ENCODE measurements at regions not wholly inside any gene's neighbourhood (a gene's known extent, or its start where the extent isn't known, plus 50 kb on each side); places are given as distances from the start of the nearest gene placed in this dataset.
"Not testable (repeated sequence)": the region's sequence is repeated elsewhere in the genome, so short reads cannot be mapped to it uniquely, and the experiment has no call there.

GRCh38 chr7:67916571-67917436 is 920.2 kb downstream of the TYW1 start:
- WGBS, 3 donors: 34 to 51% (median 37%) methylated on average over 9 of the region's 9 CpGs
- FAIRE-seq: no peak

GRCh38 chr7:67917437-67917755 is 920.8 kb downstream of the TYW1 start:
- FAIRE-seq: no peak
- DNase-seq: no peak
- Histone ChIP-seq H3K4me3 (ENCODE audit: low read depth in 1 of 3, low read length in 3 of 3) (no peak overlapping the region), H3K27me3 (ENCODE audit: control insufficient read depth in 3 of 3, insufficient read depth in 3 of 3, low read length in 3 of 3) (no peaks in the 10 kb centered on the region), H3K27ac (ENCODE audit: low read depth in 1 of 3, low read length in 2 of 3) (no peak overlapping the region), H3K4me1 (ENCODE audit: control insufficient read depth in 3 of 3, insufficient read depth in 2 of 3, low read depth in 1 of 3, low read length in 2 of 3) (no peaks in the 10 kb centered on the region), H3K36me3 (ENCODE audit: control insufficient read depth in 3 of 3, insufficient read depth in 2 of 3, low read depth in 1 of 3, low read length in 3 of 3) (no peaks in the 10 kb centered on the region), H3K9me3 (ENCODE audit: control insufficient read depth in 2 of 2, insufficient read depth in 1 of 2, low read depth in 1 of 2, low read length in 1 of 2) (peaks cover 0 to 5% of the 10 kb centered on the region in 2 donors)
- WGBS, 3 donors: 75 to 86% (median 80%) methylated on average over 3 of the region's 3 CpGs

More at GRCh38 chr7:67916571-67917436, 920.2 kb downstream of the TYW1 start:
- H3K4me1 ChIP-seq (ENCODE audit: control insufficient read depth in 3 of 3, insufficient read depth in 2 of 3, low read depth in 1 of 3, low read length in 2 of 3): no peaks in the 10 kb centered on the region
- DNase-seq: no peak
- H3K9me3 ChIP-seq (ENCODE audit: control insufficient read depth in 2 of 2, insufficient read depth in 1 of 2, low read depth in 1 of 2, low read length in 1 of 2): peaks cover 0 to 5% of the 10 kb centered on the region in 2 donors
- H3K4me3 ChIP-seq (ENCODE audit: low read depth in 1 of 3, low read length in 3 of 3): no peak overlapping the region
- H3K27me3 ChIP-seq (ENCODE audit: control insufficient read depth in 3 of 3, insufficient read depth in 3 of 3, low read length in 3 of 3): no peaks in the 10 kb centered on the region
- H3K27ac ChIP-seq (ENCODE audit: low read depth in 1 of 3, low read length in 2 of 3): no peak overlapping the region
- H3K36me3 ChIP-seq (ENCODE audit: control insufficient read depth in 3 of 3, insufficient read depth in 2 of 3, low read depth in 1 of 3, low read length in 3 of 3): no peaks in the 10 kb centered on the region

- H3K4me1 ChIP-seq (ENCODE audit: control insufficient read depth in 3 of 3, insufficient read depth in 2 of 3, low read depth in 1 of 3, low read length in 2 of 3): no peaks in the 10 kb centered on the region
- no peak overlapping the region for H3K4me3 ChIP-seq (ENCODE audit: low read depth in 1 of 3, low read length in 3 of 3)
- H3K9me3 ChIP-seq (ENCODE audit: control insufficient read depth in 2 of 2, insufficient read depth in 1 of 2, low read depth in 1 of 2, low read length in 1 of 2): peaks cover 0 to 7% of the 10 kb centered on the region in 2 donors
- H3K36me3 ChIP-seq (ENCODE audit: control insufficient read depth in 3 of 3, insufficient read depth in 2 of 3, low read depth in 1 of 3, low read length in 3 of 3): no peaks in the 10 kb centered on the region
- H3K27ac ChIP-seq (ENCODE audit: low read depth in 1 of 3, low read length in 2 of 3): no peak overlapping the region
- no peaks in the 10 kb centered on the region for H3K27me3 ChIP-seq (ENCODE audit: control insufficient read depth in 3 of 3, insufficient read depth in 3 of 3, low read length in 3 of 3)
- no peak for FAIRE-seq
- no peak for DNase-seq
- WGBS, 3 donors: 59 to 82% (median 76%) methylated on average over 4 of the region's 4 CpGs
Observed at GRCh38 chr7:67918158-67918557, 921.5 kb downstream of the TYW1 start.

- H3K36me3 ChIP-seq (ENCODE audit: control insufficient read depth in 3 of 3, insufficient read depth in 2 of 3, low read depth in 1 of 3, low read length in 3 of 3): no peaks in the 10 kb centered on the region
- 82 to 86% (median 84%) methylated on average over 3 of the region's 3 CpGs for WGBS, 3 donors
- no peaks in the 10 kb centered on the region for H3K27me3 ChIP-seq (ENCODE audit: control insufficient read depth in 3 of 3, insufficient read depth in 3 of 3, low read length in 3 of 3)
- no peaks in the 10 kb centered on the region for H3K4me1 ChIP-seq (ENCODE audit: control insufficient read depth in 3 of 3, insufficient read depth in 2 of 3, low read depth in 1 of 3, low read length in 2 of 3)
- peaks cover 0 to 5% of the 10 kb centered on the region in 2 donors for H3K9me3 ChIP-seq (ENCODE audit: control insufficient read depth in 2 of 2, insufficient read depth in 1 of 2, low read depth in 1 of 2, low read length in 1 of 2)
- no peak for DNase-seq
- no peak overlapping the region for H3K4me3 ChIP-seq (ENCODE audit: low read depth in 1 of 3, low read length in 3 of 3)
- no peak for FAIRE-seq
- H3K27ac ChIP-seq (ENCODE audit: low read depth in 1 of 3, low read length in 2 of 3): no peak overlapping the region
Observed at GRCh38 chr7:67923286-67923685, 926.7 kb downstream of the TYW1 start.

- WGBS, 3 donors: 46 to 77% (median 69%) methylated on average over 5 of the region's 5 CpGs
- H3K27ac ChIP-seq (ENCODE audit: low read depth in 1 of 3, low read length in 2 of 3): no peak overlapping the region
- no peak overlapping the region for H3K4me3 ChIP-seq (ENCODE audit: low read depth in 1 of 3, low read length in 3 of 3)
- no peaks in the 10 kb centered on the region for H3K4me1 ChIP-seq (ENCODE audit: control insufficient read depth in 3 of 3, insufficient read depth in 2 of 3, low read depth in 1 of 3, low read length in 2 of 3)
- FAIRE-seq (no peak), DNase-seq (no peak)
- H3K27me3 ChIP-seq (ENCODE audit: control insufficient read depth in 3 of 3, insufficient read depth in 3 of 3, low read length in 3 of 3): peaks cover 0 to 3% (median 0%) of the 10 kb centered on the region in 3 donors
- H3K36me3 ChIP-seq (ENCODE audit: control insufficient read depth in 3 of 3, insufficient read depth in 2 of 3, low read depth in 1 of 3, low read length in 3 of 3): no peaks in the 10 kb centered on the region
- H3K9me3 ChIP-seq (ENCODE audit: control insufficient read depth in 2 of 2, insufficient read depth in 1 of 2, low read depth in 1 of 2, low read length in 1 of 2): peaks cover 0 to under 1% of the 10 kb centered on the region in 2 donors
Observed at GRCh38 chr7:67928141-67928540, 931.5 kb downstream of the TYW1 start.

GRCh38 chr7:67936447-67936846 is 939.8 kb downstream of the TYW1 start:
- not testable (repeated sequence) for DNase-seq; H3K27ac ChIP-seq (ENCODE audit: low read depth in 1 of 3, low read length in 2 of 3); H3K4me1 ChIP-seq (ENCODE audit: control insufficient read depth in 3 of 3, insufficient read depth in 2 of 3, low read depth in 1 of 3, low read length in 2 of 3); H3K36me3 ChIP-seq (ENCODE audit: control insufficient read depth in 3 of 3, insufficient read depth in 2 of 3, low read depth in 1 of 3, low read length in 3 of 3); H3K4me3 ChIP-seq (ENCODE audit: low read depth in 1 of 3, low read length in 3 of 3); H3K27me3 ChIP-seq (ENCODE audit: control insufficient read depth in 3 of 3, insufficient read depth in 3 of 3, low read length in 3 of 3); H3K9me3 ChIP-seq (ENCODE audit: control insufficient read depth in 2 of 2, insufficient read depth in 1 of 2, low read depth in 1 of 2, low read length in 1 of 2); FAIRE-seq
- WGBS, 3 donors: 52 to 71% (median 57%) methylated on average over 8 of the region's 8 CpGs

- no peak overlapping the region for H3K27ac ChIP-seq (ENCODE audit: low read depth in 1 of 3, low read length in 2 of 3)
- DNase-seq (no peak), FAIRE-seq (no peak)
- H3K4me1 ChIP-seq (ENCODE audit: control insufficient read depth in 3 of 3, insufficient read depth in 2 of 3, low read depth in 1 of 3, low read length in 2 of 3): no peaks in the 10 kb centered on the region
- 94 to 97% (median 95%) methylated on average over 13 of the region's 13 CpGs for WGBS, 3 donors
- no peaks in the 10 kb centered on the region for H3K9me3 ChIP-seq (ENCODE audit: control insufficient read depth in 2 of 2, insufficient read depth in 1 of 2, low read depth in 1 of 2, low read length in 1 of 2)
- H3K4me3 ChIP-seq (ENCODE audit: low read depth in 1 of 3, low read length in 3 of 3): no peak overlapping the region
- no peaks in the 10 kb centered on the region for H3K36me3 ChIP-seq (ENCODE audit: control insufficient read depth in 3 of 3, insufficient read depth in 2 of 3, low read depth in 1 of 3, low read length in 3 of 3)
- H3K27me3 ChIP-seq (ENCODE audit: control insufficient read depth in 3 of 3, insufficient read depth in 3 of 3, low read length in 3 of 3): no peaks in the 10 kb centered on the region
Observed at GRCh38 chr7:67940400-67940799, 943.8 kb downstream of the TYW1 start.

GRCh38 chr7:67947191-67947590 is 950.6 kb downstream of the TYW1 start:
- 53 to 76% (median 65%) methylated on average over 2 of the region's 2 CpGs for WGBS, 3 donors
- Histone ChIP-seq H3K27ac (ENCODE audit: low read depth in 1 of 3, low read length in 2 of 3) (no peak overlapping the region), H3K36me3 (ENCODE audit: control insufficient read depth in 3 of 3, insufficient read depth in 2 of 3, low read depth in 1 of 3, low read length in 3 of 3) (no peaks in the 10 kb centered on the region), H3K27me3 (ENCODE audit: control insufficient read depth in 3 of 3, insufficient read depth in 3 of 3, low read length in 3 of 3) (no peaks in the 10 kb centered on the region), H3K4me3 (ENCODE audit: low read depth in 1 of 3, low read length in 3 of 3) (no peak overlapping the region), H3K4me1 (ENCODE audit: control insufficient read depth in 3 of 3, insufficient read depth in 2 of 3, low read depth in 1 of 3, low read length in 2 of 3) (no peaks in the 10 kb centered on the region), H3K9me3 (ENCODE audit: control insufficient read depth in 2 of 2, insufficient read depth in 1 of 2, low read depth in 1 of 2, low read length in 1 of 2) (no peaks in the 10 kb centered on the region)
- FAIRE-seq: no peak
- DNase-seq: no peak

GRCh38 chr7:67947646-67948045 is 951.0 kb downstream of the TYW1 start:
- no peak overlapping the region for H3K27ac ChIP-seq (ENCODE audit: low read depth in 1 of 3, low read length in 2 of 3)
- FAIRE-seq: no peak
- no peaks in the 10 kb centered on the region for H3K9me3 ChIP-seq (ENCODE audit: control insufficient read depth in 2 of 2, insufficient read depth in 1 of 2, low read depth in 1 of 2, low read length in 1 of 2)
- no peaks in the 10 kb centered on the region for H3K27me3 ChIP-seq (ENCODE audit: control insufficient read depth in 3 of 3, insufficient read depth in 3 of 3, low read length in 3 of 3)
- no peak for DNase-seq
- no peaks in the 10 kb centered on the region for H3K36me3 ChIP-seq (ENCODE audit: control insufficient read depth in 3 of 3, insufficient read depth in 2 of 3, low read depth in 1 of 3, low read length in 3 of 3)
- H3K4me3 ChIP-seq (ENCODE audit: low read depth in 1 of 3, low read length in 3 of 3): no peak overlapping the region
- WGBS, 3 donors: 80 to 89% (median 84%) methylated on average over 5 of the region's 5 CpGs
- no peaks in the 10 kb centered on the region for H3K4me1 ChIP-seq (ENCODE audit: control insufficient read depth in 3 of 3, insufficient read depth in 2 of 3, low read depth in 1 of 3, low read length in 2 of 3)

All from small intestine (tissue), 7 donors.